Body of pancreas (tissue), 4 donors: ENCODE measurements at regions not wholly inside any gene's neighbourhood (a gene's known extent, or its start where the extent isn't known, plus 50 kb on each side); places are given as distances from the start of the nearest gene placed in this dataset.

Experiments
- ATAC-seq: fragments of 150-250 bp; one replicate; pipeline ENCODE4 v1.9.1; 2016
- DNase-seq, 4 donors: peaks; one replicate each; pipeline ENCODE4 v3.0.0-alpha.2; 2019
- H3K27ac ChIP-seq, 4 donors: fragments of 200-600 bp; sonication (generic); 1 replicate in 3 of 4; 2 replicates in 1 of 4; pipeline versions ENCODE4 v1.5.1 to v1.6.1; 2016 to 2019; ENCODE audit warnings: mild to moderate bottlenecking in 1 of 4, mixed read lengths in 1 of 4, moderate library complexity in 1 of 4
- H3K27me3 ChIP-seq, 2 donors: fragments of 200-600 bp; sonication (generic); one replicate each; pipeline ENCODE4 v1.6.0; 2016; ENCODE audit warnings: mild to moderate bottlenecking in 1 of 2
- H3K36me3 ChIP-seq, 2 donors: fragments of 200-600 bp; sonication (generic); replicated peaks in 1 of 2; 2 replicates each; pipeline ENCODE4 v1.5.1; 2016; ENCODE audit warnings: low read depth in 2 of 2; ENCODE audit not compliant: insufficient read depth in 1 of 2
- H3K4me1 ChIP-seq: fragments of 200-600 bp; sonication (generic); one replicate; pipeline ENCODE4 v1.6.0; 2016
- H3K4me3 ChIP-seq, 2 donors: fragments of 200-600 bp; sonication (generic); 1 replicate in 1 of 2; 2 replicates in 1 of 2; pipeline ENCODE4 v1.5.1; 2016 to 2019
- H3K9me3 ChIP-seq, 3 donors: fragments of 200-600 bp; sonication (generic); 1 replicate in 2 of 3; 2 replicates in 1 of 3; pipeline ENCODE4 v1.5.1; 2016
- POLR2A ChIP-seq, 3 donors: fragments of 450-650 bp; IDR thresholded peaks; one replicate each; pipeline ENCODE4 v1.6.1; 2016; ENCODE audit warnings: antibody characterized with exemption in 3 of 3, mild to moderate bottlenecking in 2 of 3
- WGBS, 2 donors: methylation state at CpG; one replicate each; pipeline ENCODE4 v1.1.5; 2017; 5-methylcytosine and 5-hydroxymethylcytosine counted together
- intact Hi-C: fragments of 100-400 bp; cut with DNase I; formaldehyde crosslinking; loops from one replicate; pipeline ENCODE4 v1.15.1; 2023
- TF ChIP-seq, protein P1 (sequence below), 7 experiments: fragments of 450-650 bp in 4 of 7; fragments of 200-600 bp in 3 of 7; sonication (generic) in 3 of 7; IDR thresholded peaks; one replicate each; pipeline ENCODE4 v1.5.1; 2016 to 2019; ENCODE audit warnings: antibody characterized with exemption in 7 of 7

DNA sequence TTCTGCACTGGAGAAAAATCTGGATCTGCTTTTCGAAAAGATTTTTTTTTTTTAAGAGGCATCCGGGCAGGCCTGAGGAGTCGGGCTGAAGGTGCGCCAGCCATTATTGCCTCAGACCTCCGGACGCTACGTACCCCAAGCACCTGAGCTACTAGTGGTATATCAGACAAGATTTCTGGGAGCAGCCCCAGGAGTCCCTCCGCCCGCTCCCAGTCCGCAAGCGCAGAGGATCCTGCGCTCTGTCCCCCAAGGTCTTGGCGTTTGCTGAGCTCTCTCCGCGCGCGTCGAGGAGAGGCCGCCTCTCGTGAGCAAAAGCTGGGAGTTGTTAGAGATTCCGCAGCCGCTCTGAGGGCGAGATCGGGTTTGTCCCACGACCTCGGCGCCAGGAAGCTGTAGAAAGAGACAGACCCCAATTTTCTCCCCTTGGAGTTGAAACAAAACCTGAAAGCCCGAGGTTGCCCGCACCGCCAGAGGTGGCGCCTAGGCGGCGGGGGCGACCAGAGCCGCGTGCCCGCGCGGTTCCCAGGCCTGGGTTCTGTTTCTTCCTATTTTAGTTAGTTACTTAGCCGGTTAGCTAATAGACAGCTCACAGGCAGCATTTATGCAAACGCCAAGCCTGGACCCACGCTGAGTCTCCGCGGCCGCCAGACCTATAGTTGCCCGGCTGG, 72.5 kb upstream of the POLG start:
- H3K27me3 ChIP-seq, result peaks cover 0 to 68% of the 10 kb centered on the region in 2 donors
- DNase-seq (no peak), ATAC-seq (no peak)
- peaks cover 48% of the 10 kb centered on the region for H3K4me1 ChIP-seq
- H3K27ac ChIP-seq, result no peak overlapping the region
- WGBS, 2 donors, result 2 to 4% methylated on average over 25 to 46 of the region's 46 CpGs
- H3K36me3 ChIP-seq, result no peaks in the 10 kb centered on the region
- TF ChIP-seq POLR2A (IDR thresholded peaks at IDR 0.05), result no peak
- TF ChIP-seq, protein P1, sequence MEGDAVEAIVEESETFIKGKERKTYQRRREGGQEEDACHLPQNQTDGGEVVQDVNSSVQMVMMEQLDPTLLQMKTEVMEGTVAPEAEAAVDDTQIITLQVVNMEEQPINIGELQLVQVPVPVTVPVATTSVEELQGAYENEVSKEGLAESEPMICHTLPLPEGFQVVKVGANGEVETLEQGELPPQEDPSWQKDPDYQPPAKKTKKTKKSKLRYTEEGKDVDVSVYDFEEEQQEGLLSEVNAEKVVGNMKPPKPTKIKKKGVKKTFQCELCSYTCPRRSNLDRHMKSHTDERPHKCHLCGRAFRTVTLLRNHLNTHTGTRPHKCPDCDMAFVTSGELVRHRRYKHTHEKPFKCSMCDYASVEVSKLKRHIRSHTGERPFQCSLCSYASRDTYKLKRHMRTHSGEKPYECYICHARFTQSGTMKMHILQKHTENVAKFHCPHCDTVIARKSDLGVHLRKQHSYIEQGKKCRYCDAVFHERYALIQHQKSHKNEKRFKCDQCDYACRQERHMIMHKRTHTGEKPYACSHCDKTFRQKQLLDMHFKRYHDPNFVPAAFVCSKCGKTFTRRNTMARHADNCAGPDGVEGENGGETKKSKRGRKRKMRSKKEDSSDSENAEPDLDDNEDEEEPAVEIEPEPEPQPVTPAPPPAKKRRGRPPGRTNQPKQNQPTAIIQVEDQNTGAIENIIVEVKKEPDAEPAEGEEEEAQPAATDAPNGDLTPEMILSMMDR (IDR thresholded peaks at IDR 0.05), result no peak
- H3K4me3 ChIP-seq, result no peak overlapping the region
- no peaks in the 10 kb centered on the region for H3K9me3 ChIP-seq
- intact Hi-C loops, result no loop called here

DNA sequence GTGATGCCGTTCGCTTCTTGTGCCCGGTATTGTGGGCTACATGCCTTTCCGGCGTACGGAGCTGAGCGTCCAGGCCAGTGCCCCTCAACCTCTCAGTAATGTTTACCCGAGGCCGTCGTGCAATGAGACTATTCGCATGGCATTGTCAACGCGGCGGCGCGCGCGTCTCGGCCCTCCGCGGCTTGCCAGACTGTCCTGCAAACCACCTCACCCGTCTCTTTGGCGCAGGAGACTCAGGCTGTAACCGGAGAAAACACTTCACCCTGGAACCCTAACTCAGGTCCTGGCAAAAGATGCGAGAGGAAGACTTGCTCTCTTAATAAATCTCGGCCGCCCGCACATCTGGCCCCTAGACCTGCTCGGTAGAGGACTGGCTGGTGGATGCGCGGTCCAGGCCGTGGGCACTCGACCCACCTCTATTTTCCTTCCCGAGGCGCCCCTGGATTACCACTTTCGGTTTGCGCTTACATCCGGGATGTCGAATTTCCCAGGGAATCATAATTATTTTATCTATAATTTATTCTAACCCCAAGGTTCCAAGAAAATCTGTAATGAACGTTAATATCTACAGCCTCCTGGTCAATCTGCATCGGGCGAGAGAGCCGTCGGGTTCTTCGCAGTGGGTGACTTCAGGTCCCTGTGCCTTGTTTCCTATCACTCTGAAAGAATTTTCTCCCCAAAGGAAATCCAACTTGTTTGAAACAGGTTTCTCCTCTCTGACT, 71.8 kb upstream of the POLG start:
- Histone ChIP-seq H3K36me3 (no peaks in the 10 kb centered on the region), H3K9me3 (no peaks in the 10 kb centered on the region), H3K4me1 (peaks cover 41% of the 10 kb centered on the region), H3K4me3 (no peak overlapping the region), H3K27ac (no peak overlapping the region), H3K27me3 (peaks cover 0 to 66% of the 10 kb centered on the region in 2 donors)
- no peak for TF ChIP-seq POLR2A (IDR thresholded peaks at IDR 0.05)
- TF ChIP-seq, protein P1 (IDR thresholded peaks at IDR 0.05), result no peak
- no peak for ATAC-seq
- intact Hi-C loops, result no loop called here
- 4 to 9% methylated on average over 44 to 45 of the region's 45 CpGs for WGBS, 2 donors
- no peak for DNase-seq

- no peaks in the 10 kb centered on the region for H3K36me3 ChIP-seq
- H3K4me3 ChIP-seq, result no peak overlapping the region
- TF ChIP-seq POLR2A (IDR thresholded peaks at IDR 0.05), result no peak
- TF ChIP-seq, protein P1 (IDR thresholded peaks at IDR 0.05), result no peak
- peaks cover 0 to 60% of the 10 kb centered on the region in 2 donors for H3K27me3 ChIP-seq
- WGBS, 2 donors, result 31 to 37% methylated on average over 8 to 9 of the region's 9 CpGs
- DNase-seq (no peak), ATAC-seq (no peak)
- intact Hi-C loops, result no loop called here
- no peaks in the 10 kb centered on the region for H3K9me3 ChIP-seq
- H3K27ac ChIP-seq, result no peak overlapping the region
- peaks cover 36% of the 10 kb centered on the region for H3K4me1 ChIP-seq
Observed at GRCh38 chr15:89405494-89405893, 70.9 kb upstream of the POLG start.

- no peak for ATAC-seq
- 34 to 40% methylated on average over 3 of the region's 3 CpGs for WGBS, 2 donors
- DNase-seq, result no peak
- H3K9me3 ChIP-seq, result no peaks in the 10 kb centered on the region
- no peak overlapping the region for H3K4me3 ChIP-seq
- TF ChIP-seq, protein P1 (IDR thresholded peaks at IDR 0.05), result no peak
- no peak for TF ChIP-seq POLR2A (IDR thresholded peaks at IDR 0.05)
- H3K27me3 ChIP-seq, result peaks cover 0 to 55% of the 10 kb centered on the region in 2 donors
- H3K4me1 ChIP-seq, result peaks cover 43% of the 10 kb centered on the region
- H3K36me3 ChIP-seq, result no peaks in the 10 kb centered on the region
- H3K27ac ChIP-seq, result no peak overlapping the region
- intact Hi-C loops, result no loop called here
Observed at GRCh38 chr15:89404023-89404422, 69.4 kb upstream of the POLG start.

DNA sequence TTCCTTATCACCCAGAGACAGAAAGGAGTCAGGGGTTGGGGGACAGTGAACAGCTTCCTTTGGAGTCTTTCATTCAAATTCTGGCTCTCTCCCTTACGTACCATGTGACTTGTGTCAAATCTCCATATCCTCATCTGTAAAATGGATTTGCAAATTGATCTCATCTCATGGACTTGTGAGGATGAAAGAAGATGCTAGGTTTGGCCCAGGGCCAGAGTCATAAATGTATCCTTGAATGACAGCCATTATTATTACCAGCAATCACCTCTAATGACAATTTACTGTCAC, 67.8 kb upstream of the POLG start:
- no peak for TF ChIP-seq POLR2A (IDR thresholded peaks at IDR 0.05)
- TF ChIP-seq, protein P1 (IDR thresholded peaks at IDR 0.05), result no peak
- H3K36me3 ChIP-seq, result no peaks in the 10 kb centered on the region
- no peak overlapping the region for H3K27ac ChIP-seq
- DNase-seq (no peak), ATAC-seq (no peak)
- no peak overlapping the region for H3K4me3 ChIP-seq
- WGBS, 2 donors, result 6 to 38% methylated on average over 1 of the region's 1 CpG
- peaks cover 30% of the 10 kb centered on the region for H3K4me1 ChIP-seq
- H3K9me3 ChIP-seq, result no peaks in the 10 kb centered on the region
- intact Hi-C loops, result no loop called here
- H3K27me3 ChIP-seq, result peaks cover 0 to 52% of the 10 kb centered on the region in 2 donors
